HCT116 (cell line): ENCODE measurements at regions not wholly inside any gene's neighbourhood (a gene's known extent, or its start where the extent isn't known, plus 50 kb on each side); places are given as distances from the start of the nearest gene placed in this dataset.

Experiments used
- CEBPB ChIP-seq: IDR thresholded peaks from 2 replicates; pipeline ENCODE4 v1.6.1; 2012; ENCODE audit warnings: low read depth
- CTCF ChIP-seq, 3 experiments: fragments of 200-600 bp in 1 of 3; sonication (generic) in 1 of 3; IDR thresholded peaks in 2 of 3; conservative IDR thresholded peaks in 1 of 3; 2 replicates each; pipeline ENCODE4 v1.5.1; 2012 to 2017; ENCODE audit warnings: low read depth in 2 of 3, low read length in 2 of 3, antibody characterized with exemption in 1 of 3, borderline replicate concordance in 1 of 3, control low read depth in 1 of 3, mild to moderate bottlenecking in 1 of 3, mixed read lengths in 1 of 3, mixed run types in 1 of 3, moderate library complexity in 1 of 3; ENCODE audit not compliant: insufficient read depth in 1 of 3
- ELF1 ChIP-seq: IDR thresholded peaks from 2 replicates; pipeline ENCODE4 v1.6.1; 2012; ENCODE audit warnings: low read depth, borderline replicate concordance
- EZH2 ChIP-seq: fragments of 200-600 bp; sonication (generic); IDR thresholded peaks from 2 replicates; pipeline ENCODE4 v1.6.1; 2017; ENCODE audit warnings: antibody characterized with exemption, mixed run types
- EZH2phosphoT487 ChIP-seq: fragments of 200-600 bp; IDR thresholded peaks from 2 replicates; pipeline ENCODE4 v1.6.1; 2018; ENCODE audit warnings: antibody characterized with exemption, borderline replicate concordance
- JUND ChIP-seq: IDR thresholded peaks from 2 replicates; pipeline ENCODE4 v1.6.1; 2012
- MAX ChIP-seq: IDR thresholded peaks from 2 replicates; pipeline ENCODE4 v1.6.1; 2012
- POLR2A ChIP-seq: IDR thresholded peaks from 2 replicates; pipeline ENCODE4 v1.7.0; 2011; ENCODE audit warnings: borderline replicate concordance; ENCODE audit not compliant: insufficient read depth, insufficient read length; ENCODE audit errors: extremely low read depth
- RAD21 ChIP-seq: IDR thresholded peaks from 2 replicates; pipeline ENCODE4 v1.6.1; 2012; ENCODE audit warnings: low read depth, mild to moderate bottlenecking
- REST ChIP-seq: IDR thresholded peaks from 2 replicates; pipeline ENCODE4 v1.6.1; 2012; ENCODE audit warnings: low read depth
- SIN3A ChIP-seq: IDR thresholded peaks from 2 replicates; pipeline ENCODE4 v1.6.1; 2012; ENCODE audit warnings: low read depth
- TCF7L2 ChIP-seq: IDR thresholded peaks from 2 replicates; pipeline ENCODE4 v1.7.0; 2011; ENCODE audit warnings: borderline replicate concordance, inconsistent platforms; ENCODE audit not compliant: insufficient read depth, insufficient read length; ENCODE audit errors: extremely low read depth
- YY1 ChIP-seq: IDR thresholded peaks from 2 replicates; pipeline ENCODE4 v1.6.1; 2011; ENCODE audit warnings: low read length, low read depth, moderate library complexity, mild to moderate bottlenecking; ENCODE audit not compliant: insufficient replicate concordance; ENCODE audit errors: extremely low read depth
- ZNF274 ChIP-seq: fragments of 200-500 bp; sonication (Bioruptor generic); IDR thresholded peaks from 2 replicates; pipeline ENCODE4 v1.6.1; 2014; ENCODE audit warnings: mild to moderate bottlenecking, low read depth, low read length, inconsistent platforms

GRCh38 chr1:79151006-79151796 lies 144.7 kb upstream of the ADGRL4 start:
- TF ChIP-seq SIN3A (no peak), MAX (no peak), CEBPB (no peak), CTCF (IDR thresholded peaks at IDR 0.05 in 2 of 3, conservative IDR thresholded peaks at IDR 0.05 in 1 of 3; ENCODE audit: borderline replicate concordance in 1 of 3, insufficient read depth in 1 of 3, low read depth in 2 of 3, low read length in 2 of 3) (no peak), RAD21 (no peak), REST (no peak), EZH2 (no peak), EZH2phosphoT487 (no peak), JUND (no peak), ZNF274 (no peak), POLR2A (no peak), YY1 (no peak), ELF1 (no peak), TCF7L2 (no peak)
